ENCODE measurements at regions not wholly inside any gene's neighbourhood (a gene's known extent, or its start where the extent isn't known, plus 50 kb on each side); places are given as distances from the start of the nearest gene placed in this dataset.

GRCh38 chr3:46095307-46095706, 68.0 kb upstream of the XCR1 start:
- no peak for TF ChIP-seq ZBTB7A (IDR thresholded peaks at IDR 0.05; ENCODE audit: borderline replicate concordance, control insufficient read depth, low read depth, low read length)
- TF ChIP-seq SMAD1 (IDR thresholded peaks at IDR 0.05; ENCODE audit: low read depth, low read length, partially characterized antibody) = no peak
- TF ChIP-seq IFI16 (CRISPR knock-in tag; IDR thresholded peaks at IDR 0.05) = no peak
- TF ChIP-seq, protein P1, sequence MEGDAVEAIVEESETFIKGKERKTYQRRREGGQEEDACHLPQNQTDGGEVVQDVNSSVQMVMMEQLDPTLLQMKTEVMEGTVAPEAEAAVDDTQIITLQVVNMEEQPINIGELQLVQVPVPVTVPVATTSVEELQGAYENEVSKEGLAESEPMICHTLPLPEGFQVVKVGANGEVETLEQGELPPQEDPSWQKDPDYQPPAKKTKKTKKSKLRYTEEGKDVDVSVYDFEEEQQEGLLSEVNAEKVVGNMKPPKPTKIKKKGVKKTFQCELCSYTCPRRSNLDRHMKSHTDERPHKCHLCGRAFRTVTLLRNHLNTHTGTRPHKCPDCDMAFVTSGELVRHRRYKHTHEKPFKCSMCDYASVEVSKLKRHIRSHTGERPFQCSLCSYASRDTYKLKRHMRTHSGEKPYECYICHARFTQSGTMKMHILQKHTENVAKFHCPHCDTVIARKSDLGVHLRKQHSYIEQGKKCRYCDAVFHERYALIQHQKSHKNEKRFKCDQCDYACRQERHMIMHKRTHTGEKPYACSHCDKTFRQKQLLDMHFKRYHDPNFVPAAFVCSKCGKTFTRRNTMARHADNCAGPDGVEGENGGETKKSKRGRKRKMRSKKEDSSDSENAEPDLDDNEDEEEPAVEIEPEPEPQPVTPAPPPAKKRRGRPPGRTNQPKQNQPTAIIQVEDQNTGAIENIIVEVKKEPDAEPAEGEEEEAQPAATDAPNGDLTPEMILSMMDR (IDR thresholded peaks at IDR 0.05 in 2 of 3, conservative IDR thresholded peaks at IDR 0.05 in 1 of 3; ENCODE audit: insufficient read depth in 2 of 3, low read depth in 1 of 3, low read length in 3 of 3) = no peak
- TF ChIP-seq MYNN (IDR thresholded peaks at IDR 0.05) = no peak
- TF ChIP-seq MYNN (CRISPR knock-in tag; IDR thresholded peaks at IDR 0.05) = no peak
- TF ChIP-seq BMI1 (IDR thresholded peaks at IDR 0.05; ENCODE audit: low read length) = no peak
- TF ChIP-seq ZNF311 (CRISPR knock-in tag; IDR thresholded peaks at IDR 0.05) = no peak
- TF ChIP-seq IRF2 (CRISPR knock-in tag; IDR thresholded peaks at IDR 0.05) = no peak
- no peak for TF ChIP-seq ZBTB17 (CRISPR knock-in tag; IDR thresholded peaks at IDR 0.05)
- no peak for TF ChIP-seq GATA2 (CRISPR knock-in tag; IDR thresholded peaks at IDR 0.05)
- TF ChIP-seq TAF15 (IDR thresholded peaks at IDR 0.05; ENCODE audit: low read depth, low read length) = no peak
- TF ChIP-seq EZH2 (IDR thresholded peaks at IDR 0.05; ENCODE audit: borderline replicate concordance, low read depth, low read length) = no peak
- no peak for TF ChIP-seq POLR2A (conservative IDR thresholded peaks at IDR 0.05)
- TF ChIP-seq, protein P2, sequence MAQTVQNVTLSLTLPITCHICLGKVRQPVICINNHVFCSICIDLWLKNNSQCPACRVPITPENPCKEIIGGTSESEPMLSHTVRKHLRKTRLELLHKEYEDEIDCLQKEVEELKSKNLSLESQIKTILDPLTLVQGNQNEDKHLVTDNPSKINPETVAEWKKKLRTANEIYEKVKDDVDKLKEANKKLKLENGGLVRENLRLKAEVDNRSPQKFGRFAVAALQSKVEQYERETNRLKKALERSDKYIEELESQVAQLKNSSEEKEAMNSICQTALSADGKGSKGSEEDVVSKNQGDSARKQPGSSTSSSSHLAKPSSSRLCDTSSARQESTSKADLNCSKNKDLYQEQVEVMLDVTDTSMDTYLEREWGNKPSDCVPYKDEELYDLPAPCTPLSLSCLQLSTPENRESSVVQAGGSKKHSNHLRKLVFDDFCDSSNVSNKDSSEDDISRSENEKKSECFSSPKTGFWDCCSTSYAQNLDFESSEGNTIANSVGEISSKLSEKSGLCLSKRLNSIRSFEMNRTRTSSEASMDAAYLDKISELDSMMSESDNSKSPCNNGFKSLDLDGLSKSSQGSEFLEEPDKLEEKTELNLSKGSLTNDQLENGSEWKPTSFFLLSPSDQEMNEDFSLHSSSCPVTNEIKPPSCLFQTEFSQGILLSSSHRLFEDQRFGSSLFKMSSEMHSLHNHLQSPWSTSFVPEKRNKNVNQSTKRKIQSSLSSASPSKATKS (CRISPR knock-in tag; IDR thresholded peaks at IDR 0.05) = no peak
